GM12878 (cell line): ENCODE measurements at regions not wholly inside any gene's neighbourhood (a gene's known extent, or its start where the extent isn't known, plus 50 kb on each side); places are given as distances from the start of the nearest gene placed in this dataset.

Experiments used
- CBX5 ChIP-seq: sonication (generic); IDR thresholded peaks from 2 replicates; pipeline ENCODE4 v1.6.1; 2016; ENCODE audit warnings: low read depth, moderate library complexity, mild to moderate bottlenecking, inconsistent platforms
- CREB1 ChIP-seq: IDR thresholded peaks from 2 replicates; pipeline ENCODE4 v1.6.1; 2012; ENCODE audit warnings: low read depth, mild to moderate bottlenecking, inconsistent platforms
- SRF ChIP-seq, 2 experiments: IDR thresholded peaks; 2 replicates each; pipeline ENCODE4 v1.6.1; 2011; ENCODE audit warnings: low read depth in 2 of 2, low read length in 2 of 2, mild to moderate bottlenecking in 1 of 2, moderate library complexity in 1 of 2
- TF ChIP-seq, protein P1 (sequence below), 3 experiments: IDR thresholded peaks in 2 of 3; conservative IDR thresholded peaks in 1 of 3; 2 replicates each; pipeline ENCODE4 v1.5.1; 2011; ENCODE audit warnings: low read depth in 3 of 3, low read length in 3 of 3, mild to moderate bottlenecking in 3 of 3, control low read depth in 2 of 3, moderate library complexity in 2 of 3, inconsistent platforms in 1 of 3, mixed read lengths in 1 of 3; ENCODE audit not compliant: control insufficient read depth in 2 of 3, insufficient read depth in 1 of 3; ENCODE audit errors: extremely low read depth in 1 of 3

DNA sequence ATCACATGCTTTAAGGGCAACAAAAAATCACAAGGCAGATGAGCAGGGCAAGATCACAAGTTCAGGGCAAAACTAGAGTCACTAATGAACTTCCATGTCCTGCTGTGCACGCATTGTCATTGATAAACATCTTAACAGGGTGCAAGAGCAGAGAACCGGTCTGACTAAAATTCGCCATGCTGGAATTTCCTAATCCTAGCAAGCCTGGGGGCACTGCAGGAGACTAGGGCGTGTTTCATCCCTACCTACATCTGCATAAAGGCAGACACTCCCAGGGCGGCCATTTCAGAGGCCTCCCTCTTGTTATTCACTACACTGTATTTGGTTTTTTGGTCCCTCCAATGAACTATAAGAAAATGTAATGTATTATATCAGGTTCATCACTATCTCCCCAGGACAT, 203.6 kb downstream of the ARHGEF9 start:
- TF ChIP-seq, protein P1, sequence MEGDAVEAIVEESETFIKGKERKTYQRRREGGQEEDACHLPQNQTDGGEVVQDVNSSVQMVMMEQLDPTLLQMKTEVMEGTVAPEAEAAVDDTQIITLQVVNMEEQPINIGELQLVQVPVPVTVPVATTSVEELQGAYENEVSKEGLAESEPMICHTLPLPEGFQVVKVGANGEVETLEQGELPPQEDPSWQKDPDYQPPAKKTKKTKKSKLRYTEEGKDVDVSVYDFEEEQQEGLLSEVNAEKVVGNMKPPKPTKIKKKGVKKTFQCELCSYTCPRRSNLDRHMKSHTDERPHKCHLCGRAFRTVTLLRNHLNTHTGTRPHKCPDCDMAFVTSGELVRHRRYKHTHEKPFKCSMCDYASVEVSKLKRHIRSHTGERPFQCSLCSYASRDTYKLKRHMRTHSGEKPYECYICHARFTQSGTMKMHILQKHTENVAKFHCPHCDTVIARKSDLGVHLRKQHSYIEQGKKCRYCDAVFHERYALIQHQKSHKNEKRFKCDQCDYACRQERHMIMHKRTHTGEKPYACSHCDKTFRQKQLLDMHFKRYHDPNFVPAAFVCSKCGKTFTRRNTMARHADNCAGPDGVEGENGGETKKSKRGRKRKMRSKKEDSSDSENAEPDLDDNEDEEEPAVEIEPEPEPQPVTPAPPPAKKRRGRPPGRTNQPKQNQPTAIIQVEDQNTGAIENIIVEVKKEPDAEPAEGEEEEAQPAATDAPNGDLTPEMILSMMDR (IDR thresholded peaks at IDR 0.05 in 2 of 3, conservative IDR thresholded peaks at IDR 0.05 in 1 of 3; ENCODE audit: control insufficient read depth in 2 of 3, extremely low read depth in 1 of 3, insufficient read depth in 1 of 3, low read depth in 3 of 3, low read length in 3 of 3) = no peak
- TF ChIP-seq CREB1 = no peak
- no peak for TF ChIP-seq CBX5
- no peak for TF ChIP-seq SRF (IDR thresholded peaks at IDR 0.05; ENCODE audit: low read depth in 2 of 2, low read length in 2 of 2)
